Endothelial cell (in vitro differentiated cells): ENCODE measurements at regions not wholly inside any gene's neighbourhood (a gene's known extent, or its start where the extent isn't known, plus 50 kb on each side); places are given as distances from the start of the nearest gene placed in this dataset.

Experiments
- DNase-seq: peaks from one replicate; pipeline ENCODE4 v3.0.0; 2021; ENCODE audit warnings: low spot score
- H3K27ac Mint-ChIP-seq: one replicate; pipeline ENCODE4 v1.8.0; 2021; ENCODE audit warnings: mixed read lengths, inconsistent platforms; ENCODE audit not compliant: unreplicated experiment
- H3K27me3 Mint-ChIP-seq: one replicate; pipeline ENCODE4 v1.8.0; 2021; ENCODE audit warnings: mild to moderate bottlenecking, moderate library complexity, mixed read lengths, inconsistent platforms; ENCODE audit not compliant: unreplicated experiment
- H3K36me3 Mint-ChIP-seq: one replicate; pipeline ENCODE4 v1.8.0; 2021; ENCODE audit warnings: mild to moderate bottlenecking, low read depth, mixed read lengths, inconsistent platforms; ENCODE audit not compliant: unreplicated experiment
- H3K4me1 Mint-ChIP-seq: one replicate; pipeline ENCODE4 v1.8.0; 2021; ENCODE audit warnings: mild to moderate bottlenecking, mixed read lengths, inconsistent platforms; ENCODE audit not compliant: unreplicated experiment
- H3K4me3 Mint-ChIP-seq: one replicate; pipeline ENCODE4 v1.8.0; 2021; ENCODE audit warnings: mild to moderate bottlenecking, mixed read lengths, inconsistent platforms; ENCODE audit not compliant: unreplicated experiment
- H3K9me3 Mint-ChIP-seq: one replicate; pipeline ENCODE4 v1.8.0; 2021; ENCODE audit warnings: mixed read lengths, inconsistent platforms; ENCODE audit not compliant: unreplicated experiment
- TF ChIP-seq, protein P1 (sequence below): fragments of 200-600 bp; sonication (generic); IDR thresholded peaks from one replicate; pipeline ENCODE4 v1.5.0; 2021; ENCODE audit warnings: antibody characterized with exemption; ENCODE audit not compliant: unreplicated experiment

DNA sequence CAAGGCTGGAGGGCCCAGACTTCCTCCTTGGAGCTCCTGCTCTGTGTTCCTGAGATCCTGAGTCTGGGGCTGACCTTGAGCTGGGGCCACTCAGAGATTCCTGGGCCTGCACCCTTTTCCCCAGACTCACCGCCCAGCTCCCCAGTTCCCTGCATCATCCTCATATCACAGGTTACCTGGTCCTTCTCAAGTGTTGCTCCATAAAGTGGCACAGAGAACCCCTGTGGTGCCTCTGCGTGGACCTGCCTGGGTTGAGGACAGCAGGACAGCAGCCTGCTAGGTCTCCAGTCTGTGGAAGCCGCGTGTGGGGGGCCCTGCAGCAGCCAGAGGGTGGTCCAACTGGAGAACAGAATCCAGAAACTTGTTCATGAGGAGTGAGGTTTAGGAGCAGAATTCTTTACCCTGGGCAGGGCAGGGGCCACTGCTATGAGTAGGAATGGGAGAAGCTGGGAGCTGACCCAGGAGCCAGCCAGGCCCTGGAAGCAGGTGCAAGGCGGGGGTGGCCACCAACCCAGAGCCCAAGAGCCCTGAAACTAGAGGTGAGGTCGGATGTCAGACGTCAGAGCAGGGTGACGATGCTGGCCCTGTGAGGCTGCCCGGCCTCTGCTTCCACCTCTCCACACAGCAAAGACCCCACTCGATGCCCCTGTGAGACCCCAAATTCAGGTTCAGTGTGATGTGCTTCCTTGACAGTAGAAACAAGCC lies 299.4 kb downstream of the TCERG1L start:
- no peak overlapping the region for H3K4me3 Mint-ChIP-seq
- TF ChIP-seq, protein P1, sequence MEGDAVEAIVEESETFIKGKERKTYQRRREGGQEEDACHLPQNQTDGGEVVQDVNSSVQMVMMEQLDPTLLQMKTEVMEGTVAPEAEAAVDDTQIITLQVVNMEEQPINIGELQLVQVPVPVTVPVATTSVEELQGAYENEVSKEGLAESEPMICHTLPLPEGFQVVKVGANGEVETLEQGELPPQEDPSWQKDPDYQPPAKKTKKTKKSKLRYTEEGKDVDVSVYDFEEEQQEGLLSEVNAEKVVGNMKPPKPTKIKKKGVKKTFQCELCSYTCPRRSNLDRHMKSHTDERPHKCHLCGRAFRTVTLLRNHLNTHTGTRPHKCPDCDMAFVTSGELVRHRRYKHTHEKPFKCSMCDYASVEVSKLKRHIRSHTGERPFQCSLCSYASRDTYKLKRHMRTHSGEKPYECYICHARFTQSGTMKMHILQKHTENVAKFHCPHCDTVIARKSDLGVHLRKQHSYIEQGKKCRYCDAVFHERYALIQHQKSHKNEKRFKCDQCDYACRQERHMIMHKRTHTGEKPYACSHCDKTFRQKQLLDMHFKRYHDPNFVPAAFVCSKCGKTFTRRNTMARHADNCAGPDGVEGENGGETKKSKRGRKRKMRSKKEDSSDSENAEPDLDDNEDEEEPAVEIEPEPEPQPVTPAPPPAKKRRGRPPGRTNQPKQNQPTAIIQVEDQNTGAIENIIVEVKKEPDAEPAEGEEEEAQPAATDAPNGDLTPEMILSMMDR, result no peak
- H3K4me1 Mint-ChIP-seq, result no peaks in the 10 kb centered on the region
- H3K36me3 Mint-ChIP-seq, result no peaks in the 10 kb centered on the region
- H3K27me3 Mint-ChIP-seq, result peaks cover 7% of the 10 kb centered on the region
- no peak for DNase-seq
- H3K27ac Mint-ChIP-seq, result no peak overlapping the region
- H3K9me3 Mint-ChIP-seq, result peaks cover 43% of the 10 kb centered on the region

DNA sequence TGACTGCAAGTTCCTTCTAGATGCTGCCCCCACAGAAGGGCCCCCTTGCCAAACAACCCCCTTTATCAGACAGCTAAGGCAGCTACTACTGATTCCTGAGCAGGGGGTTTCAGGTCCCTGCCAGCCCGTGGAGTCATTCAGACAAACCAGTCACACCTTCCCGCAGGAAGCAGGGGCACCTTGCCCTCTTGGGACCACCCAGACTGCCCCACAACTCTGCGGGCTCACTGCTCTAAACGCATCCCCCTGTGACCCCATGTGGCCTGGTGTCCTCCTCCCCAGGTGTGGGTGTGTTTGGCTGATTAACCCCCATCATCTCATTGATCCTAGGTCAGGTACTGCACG lies 298.9 kb downstream of the TCERG1L start:
- no peak for DNase-seq
- no peak overlapping the region for H3K27ac Mint-ChIP-seq
- no peaks in the 10 kb centered on the region for H3K4me1 Mint-ChIP-seq
- H3K9me3 Mint-ChIP-seq, result peaks cover 39% of the 10 kb centered on the region
- TF ChIP-seq, protein P1, result no peak
- no peaks in the 10 kb centered on the region for H3K36me3 Mint-ChIP-seq
- no peak overlapping the region for H3K4me3 Mint-ChIP-seq
- H3K27me3 Mint-ChIP-seq, result peaks cover 7% of the 10 kb centered on the region

DNA sequence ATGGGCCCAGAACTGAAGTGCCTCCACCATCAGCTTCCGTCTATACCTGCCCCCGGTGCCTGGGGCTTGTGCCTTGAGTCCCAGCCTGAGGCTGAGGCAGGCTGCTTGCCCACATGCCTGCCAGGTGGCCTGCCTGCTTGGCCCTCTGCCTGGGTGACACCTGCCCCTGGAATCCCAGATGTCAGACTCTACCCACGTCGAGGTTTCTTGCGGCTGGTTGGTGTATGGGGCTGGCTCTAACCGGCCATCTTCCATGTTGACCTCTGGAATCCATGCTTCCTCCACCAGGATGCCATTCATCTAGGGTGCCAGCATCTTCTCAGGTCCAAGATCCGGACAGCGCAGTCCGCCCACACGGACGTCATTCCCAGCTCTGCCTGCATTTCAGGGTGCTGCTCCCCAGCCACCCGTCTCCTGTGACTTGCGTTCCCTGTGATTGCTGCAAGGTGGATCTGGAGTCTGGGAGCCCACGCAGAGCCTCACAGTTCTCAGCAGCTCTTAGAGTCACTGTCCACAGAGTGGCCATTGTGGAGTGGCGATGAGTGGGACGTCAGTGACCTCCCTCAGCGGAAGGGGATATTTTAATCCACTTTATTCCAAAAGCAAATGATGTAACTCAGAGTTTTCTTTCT lies 298.1 kb downstream of the TCERG1L start:
- TF ChIP-seq, protein P1, result no peak
- H3K4me1 Mint-ChIP-seq, result no peaks in the 10 kb centered on the region
- H3K36me3 Mint-ChIP-seq, result peaks cover 5% of the 10 kb centered on the region
- H3K9me3 Mint-ChIP-seq, result peaks cover 38% of the 10 kb centered on the region
- H3K27ac Mint-ChIP-seq, result no peak overlapping the region
- H3K27me3 Mint-ChIP-seq, result peaks cover 7% of the 10 kb centered on the region
- no peak for DNase-seq
- no peak overlapping the region for H3K4me3 Mint-ChIP-seq

DNA sequence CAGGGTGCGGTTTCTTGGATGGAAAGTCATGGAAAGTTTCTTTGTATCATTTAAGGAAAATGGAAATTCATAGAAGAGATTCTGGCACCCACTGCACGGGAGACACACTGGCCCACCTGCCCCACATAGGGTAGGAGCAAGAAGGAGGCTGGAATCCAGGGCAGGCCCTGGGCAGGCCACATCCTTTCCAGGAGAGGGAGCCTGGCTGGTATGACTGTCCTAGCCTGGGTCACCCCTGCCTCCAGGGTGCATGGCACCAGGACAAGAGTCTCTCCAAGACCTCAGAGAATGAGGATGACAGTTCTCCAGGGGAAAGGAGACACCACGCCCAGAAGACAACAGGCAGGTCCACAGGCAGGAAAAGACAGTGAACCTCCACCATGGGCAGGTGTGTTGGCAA lies 297.2 kb downstream of the TCERG1L start:
- Mint-ChIP-seq H3K36me3 (peaks cover 6% of the 10 kb centered on the region), H3K27ac (no peak overlapping the region), H3K27me3 (peaks cover 8% of the 10 kb centered on the region), H3K4me1 (no peaks in the 10 kb centered on the region), H3K4me3 (no peak overlapping the region), H3K9me3 (peaks cover 38% of the 10 kb centered on the region)
- DNase-seq, result no peak
- TF ChIP-seq, protein P1, result no peak

DNA sequence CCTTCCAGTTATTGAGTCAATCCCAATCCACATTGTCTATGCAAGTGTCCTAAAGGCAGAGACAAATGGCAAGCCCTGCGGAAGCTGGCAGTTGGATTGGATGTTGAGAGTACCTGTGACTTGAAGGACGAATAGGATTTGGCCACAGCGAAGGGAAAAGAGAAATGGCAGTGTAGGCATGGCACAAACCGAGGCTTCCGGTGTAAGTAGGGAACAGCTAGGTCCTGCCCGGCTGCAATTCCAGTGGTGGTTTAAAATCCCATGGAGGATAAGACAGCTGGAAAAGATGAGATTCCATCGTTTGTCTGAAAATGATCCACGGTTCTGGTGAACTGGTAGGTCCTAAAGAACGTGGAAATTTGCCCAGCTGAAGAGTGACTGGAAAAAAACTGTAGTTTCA lies 296.2 kb downstream of the TCERG1L start:
- Mint-ChIP-seq H3K27me3 (peaks cover 9% of the 10 kb centered on the region), H3K27ac (no peak overlapping the region), H3K4me1 (no peaks in the 10 kb centered on the region), H3K4me3 (no peak overlapping the region), H3K36me3 (peaks cover 6% of the 10 kb centered on the region), H3K9me3 (peaks cover 36% of the 10 kb centered on the region)
- no peak for DNase-seq
- TF ChIP-seq, protein P1, result no peak
